ENCODE measurements at regions not wholly inside any gene's neighbourhood (a gene's known extent, or its start where the extent isn't known, plus 50 kb on each side); places are given as distances from the start of the nearest gene placed in this dataset.
"Not testable (repeated sequence)": the region's sequence is repeated elsewhere in the genome, so short reads cannot be mapped to it uniquely, and the experiment has no call there.

DNA sequence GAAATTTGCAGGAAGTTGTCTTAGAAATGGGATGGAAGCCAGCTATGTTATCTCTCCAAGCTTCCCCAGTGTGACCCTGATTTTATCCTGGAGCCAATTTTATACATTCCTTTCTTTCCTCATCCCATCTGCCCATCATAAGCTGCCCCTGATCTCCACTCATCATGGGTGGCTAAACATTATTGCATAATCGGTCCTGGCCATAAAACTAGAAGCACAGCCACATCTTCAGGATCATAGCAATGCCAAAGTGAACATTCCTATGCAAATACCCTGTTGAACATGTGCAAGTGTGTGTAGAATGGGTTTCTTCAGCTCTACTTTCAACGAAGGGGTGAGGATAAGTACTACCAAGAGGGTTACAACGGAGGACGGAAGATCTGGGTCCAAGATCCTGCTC lies 50.6 kb upstream of the COG2 start:
- DNase-seq: no peak

GRCh38 chr1:230589951-230590350 lies 52.3 kb upstream of the COG2 start:
- no peak for DNase-seq

DNA sequence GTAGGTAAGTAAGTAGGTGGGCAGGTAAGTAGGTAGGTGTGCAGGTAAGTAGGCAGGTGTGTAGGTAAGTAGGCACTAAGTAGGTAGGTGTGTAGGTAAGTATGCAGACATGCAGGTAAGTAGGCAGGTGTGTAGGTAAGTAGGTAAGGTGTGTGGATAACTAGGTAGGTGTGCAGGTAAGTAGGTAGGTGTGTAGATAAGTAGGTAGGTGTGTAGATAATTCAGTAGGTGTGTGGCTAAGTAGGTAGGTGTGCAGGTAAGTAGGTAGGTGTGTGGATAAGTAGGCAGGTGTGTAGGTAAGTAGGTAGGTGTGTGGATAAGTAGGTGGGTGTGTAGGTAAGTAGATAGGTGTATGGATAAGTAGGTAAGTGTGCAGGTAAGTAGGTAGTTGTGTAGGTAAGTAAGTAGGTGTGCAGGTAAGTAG lies 53.9 kb upstream of the COG2 start:
- DNase-seq: no peak

GRCh38 chr1:230587061-230587460 lies 55.2 kb upstream of the COG2 start:
- DNase-seq: no peak

DNA sequence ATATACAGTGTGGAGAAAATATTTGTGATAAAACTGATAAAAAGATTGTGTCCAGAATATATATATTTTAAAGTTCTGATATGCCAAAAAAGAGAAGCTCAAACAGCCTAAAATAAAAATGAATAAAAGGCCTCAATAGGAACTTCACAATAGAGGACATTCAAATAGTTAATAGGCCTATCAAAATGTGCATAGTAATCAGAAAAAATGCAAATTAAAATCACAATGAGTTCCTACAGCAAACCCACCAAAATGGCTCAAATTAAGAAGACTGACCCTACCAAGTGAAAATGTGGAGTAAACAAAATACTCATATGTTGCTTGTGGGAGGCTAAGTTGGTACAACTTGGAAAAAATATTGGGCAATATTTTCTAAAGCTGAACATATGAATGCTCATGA lies 57.6 kb upstream of the COG2 start:
- no peak for DNase-seq

DNA sequence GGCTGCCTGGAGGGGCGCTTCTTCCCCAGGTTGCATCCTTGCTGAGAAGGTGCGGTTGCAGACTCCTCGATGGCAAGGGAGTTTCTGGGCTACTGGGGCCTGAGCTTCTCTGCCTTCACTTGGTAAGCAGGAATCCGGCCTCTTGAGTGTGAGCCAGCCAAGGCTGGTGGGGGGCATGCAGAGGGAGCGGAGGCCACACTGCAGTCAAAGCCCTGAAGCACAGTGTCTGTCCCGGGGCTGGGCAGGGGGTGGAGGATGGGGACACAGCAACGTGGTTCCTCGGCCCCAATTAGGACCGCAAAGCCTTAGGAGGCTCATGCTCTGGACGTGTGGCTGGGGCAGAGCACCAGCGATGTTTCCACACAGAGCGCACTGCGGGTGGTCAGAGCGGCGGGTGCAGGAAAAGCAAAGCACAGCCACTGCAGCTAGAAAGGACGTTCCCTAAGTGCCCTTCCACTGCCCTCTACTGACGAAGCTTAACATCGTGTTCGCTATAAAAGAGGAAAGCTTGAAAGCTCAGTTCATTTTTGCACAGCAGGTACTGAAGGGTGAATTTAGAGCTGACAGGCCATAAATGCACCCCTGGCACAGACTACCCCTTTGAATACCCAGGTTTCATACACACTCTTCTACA lies 60.7 kb upstream of the COG2 start:
- no peak for DNase-seq

DNA sequence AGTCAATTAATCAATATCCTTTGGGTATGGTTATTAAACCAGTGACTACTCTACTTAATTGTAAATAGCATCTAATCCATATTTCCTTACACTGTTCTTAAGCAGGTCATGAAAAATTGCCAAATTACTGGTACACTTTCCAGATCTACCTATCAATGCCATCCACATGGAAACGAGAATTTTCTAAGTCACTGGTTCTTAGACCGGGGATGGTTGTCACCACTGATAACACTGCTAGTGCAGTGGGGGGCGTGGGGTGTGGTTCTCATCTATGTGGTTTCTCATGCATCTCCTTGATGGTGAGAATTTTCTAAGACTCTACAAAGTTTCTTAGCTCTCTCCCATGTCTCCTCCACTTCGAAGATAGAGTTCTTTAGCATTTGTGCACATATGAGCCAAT lies 63.7 kb upstream of the COG2 start:
- DNase-seq: no peak

- DNase-seq: no peak
Measured at GRCh38 chr1:230577537-230577936, 64.7 kb upstream of the COG2 start.

DNA sequence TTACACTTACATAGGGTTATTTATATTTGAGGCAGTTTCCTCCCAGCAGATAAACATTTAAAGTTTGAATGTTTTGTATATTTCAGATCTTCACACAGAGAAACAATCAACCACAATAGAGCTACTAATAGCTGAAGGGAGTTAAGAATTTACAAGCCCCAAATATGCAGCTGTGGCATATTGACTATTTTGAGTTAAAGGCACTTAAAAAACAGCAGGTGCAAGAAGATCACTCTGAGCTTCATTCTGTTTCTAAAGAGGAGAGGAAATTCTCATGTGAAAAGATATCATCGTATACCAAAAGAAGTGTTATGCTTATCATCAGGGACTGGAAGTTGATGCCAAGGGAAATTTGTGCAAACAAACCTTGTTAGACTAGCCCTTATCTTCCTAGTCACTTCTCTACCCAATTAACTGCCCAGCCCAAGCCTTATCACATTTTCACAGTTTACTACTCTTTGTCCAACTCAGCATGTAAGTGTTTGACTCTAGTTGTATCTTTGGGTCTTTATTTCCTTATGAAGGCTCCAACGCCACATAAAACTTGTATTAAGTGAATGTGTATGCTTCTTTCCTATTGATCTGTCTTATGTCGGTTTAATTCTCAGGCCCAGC lies 66.3 kb upstream of the COG2 start:
- no peak for DNase-seq

- DNase-seq: no peak
Measured at GRCh38 chr1:230574502-230574901, 67.8 kb upstream of the COG2 start.

GRCh38 chr1:230573658-230574057 lies 68.6 kb upstream of the COG2 start:
- no peak for DNase-seq

GRCh38 chr1:230572121-230573105 lies 69.9 kb upstream of the COG2 start:
- no peak for DNase-seq

DNA sequence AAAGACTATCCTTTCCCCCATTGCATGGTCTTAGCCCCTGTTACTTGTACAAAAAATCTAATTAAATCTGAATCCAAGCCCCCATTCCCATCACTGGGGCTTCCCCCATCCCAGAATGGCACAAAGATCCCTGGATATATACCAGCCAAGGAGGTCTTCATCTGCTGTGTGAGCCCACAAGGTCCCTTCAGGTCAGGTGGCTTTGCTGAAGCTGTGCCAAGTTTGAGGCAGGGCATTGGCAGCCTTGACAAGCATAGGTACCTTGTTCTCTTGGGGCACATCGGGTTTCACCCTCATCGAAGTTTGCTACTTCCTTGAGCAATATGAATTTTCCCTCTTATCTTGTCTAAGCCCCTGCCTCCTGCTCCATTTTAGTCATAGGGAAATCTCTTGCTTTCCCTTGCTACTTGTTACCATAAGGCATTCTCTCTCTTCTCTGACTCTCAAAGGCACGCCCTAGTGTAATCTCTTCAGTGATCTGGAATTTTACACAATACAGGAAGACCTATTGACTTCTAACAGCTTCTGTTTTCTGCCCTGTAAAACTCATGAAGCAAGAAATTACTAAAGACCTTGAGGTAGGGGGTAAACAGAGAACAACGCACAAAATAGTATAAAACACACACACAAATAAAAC lies 71.4 kb upstream of the COG2 start:
- no peak for DNase-seq

- DNase-seq: no peak
Measured at GRCh38 chr1:230569201-230569600, 73.1 kb upstream of the COG2 start.

DNA sequence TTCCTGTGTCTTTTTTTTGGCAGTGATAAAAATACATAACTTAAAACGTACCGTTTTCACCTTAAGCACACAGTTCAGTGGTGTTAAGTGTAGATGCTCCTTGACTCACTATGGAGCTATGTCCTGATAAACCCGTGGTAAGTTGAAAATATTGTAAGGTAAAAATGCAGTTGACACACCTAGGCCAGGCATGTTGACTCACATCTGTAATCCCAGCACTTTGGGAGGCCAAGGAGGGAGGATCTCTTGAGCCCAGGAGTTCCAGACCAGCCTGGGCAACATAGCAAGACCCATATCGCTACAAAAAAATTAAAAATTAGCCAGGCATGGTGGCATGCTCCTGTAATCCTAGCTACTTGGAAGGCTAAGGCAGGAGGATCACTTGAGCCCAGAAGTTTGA lies 73.6 kb upstream of the COG2 start:
- DNase-seq: no peak

DNA sequence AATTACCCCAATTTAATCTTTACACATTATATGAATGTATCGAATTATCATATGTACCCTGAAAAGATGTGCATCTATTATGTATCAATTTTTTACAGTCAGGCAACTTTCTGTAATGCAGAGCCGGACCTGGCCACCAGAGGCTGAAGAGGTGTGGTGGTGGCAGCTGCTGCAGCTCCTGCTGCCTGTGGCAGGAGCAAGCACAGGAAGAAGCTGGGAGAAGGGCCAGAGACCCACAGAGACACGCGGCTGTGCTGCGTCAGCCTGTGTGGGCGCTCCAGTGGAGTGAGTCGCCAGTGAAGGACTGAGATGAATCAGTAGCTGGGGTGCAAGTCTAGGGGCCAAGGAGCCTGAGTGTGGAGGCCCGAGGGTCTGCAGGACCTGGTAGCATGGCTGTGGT lies 74.3 kb upstream of the COG2 start:
- DNase-seq: no peak

GRCh38 chr1:230567221-230567575 lies 75.1 kb upstream of the COG2 start:
- DNase-seq: no peak

DNA sequence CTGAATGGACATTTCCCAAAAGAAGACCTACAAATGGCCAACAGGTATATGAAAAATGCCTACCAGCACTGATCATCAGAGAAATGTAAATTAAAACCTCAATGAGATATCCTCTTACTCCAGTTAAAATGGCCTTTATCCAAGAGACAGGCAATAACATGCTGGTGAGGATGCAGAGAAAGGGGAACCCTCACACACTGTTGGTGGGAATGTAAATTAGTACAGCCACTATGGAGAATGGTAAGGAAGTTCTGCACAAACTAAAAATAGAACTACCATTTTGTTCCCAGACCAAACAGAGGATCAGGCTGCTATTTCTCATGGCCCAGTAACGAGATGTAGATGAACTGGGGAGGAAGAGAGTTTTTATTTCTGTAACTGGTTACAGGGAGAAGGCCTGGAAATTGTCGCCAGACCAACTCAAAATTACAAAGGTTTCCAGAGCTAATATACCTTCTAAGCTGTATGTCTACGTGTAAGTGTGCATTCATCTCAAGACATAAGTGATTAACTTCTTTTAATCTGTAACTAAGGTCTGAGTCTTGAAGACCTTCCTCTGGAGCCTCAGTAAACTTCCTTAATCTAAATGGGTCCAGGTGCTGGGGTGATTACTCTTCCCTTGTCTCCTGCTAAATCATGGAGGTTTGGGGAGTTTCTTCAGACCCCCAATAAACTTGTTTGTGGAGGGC lies 75.6 kb upstream of the COG2 start:
- DNase-seq: not testable (repeated sequence)

- no peak for DNase-seq
Measured at GRCh38 chr1:230565141-230565540, 77.1 kb upstream of the COG2 start.

DNA sequence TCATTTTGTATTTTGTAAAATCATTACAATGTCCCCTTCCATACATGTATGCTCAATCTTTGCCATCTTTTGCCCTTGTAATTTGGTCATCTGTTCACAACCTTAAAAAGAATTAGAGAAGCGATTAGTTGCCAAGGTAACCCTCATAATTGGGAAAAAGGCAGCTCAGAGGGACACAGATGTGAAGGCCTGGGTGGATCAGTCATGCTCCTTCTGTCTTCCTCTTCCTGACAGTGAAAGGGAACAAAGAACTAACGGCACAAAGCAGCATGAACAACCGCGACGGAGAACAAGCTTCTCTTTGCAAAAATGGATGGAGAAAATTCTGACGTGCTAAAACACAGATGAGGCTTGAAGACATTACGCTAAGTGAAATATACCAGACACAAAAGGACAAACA lies 78.7 kb upstream of the COG2 start:
- DNase-seq: no peak

GRCh38 chr1:230561570-230561969 lies 80.7 kb upstream of the COG2 start:
- DNase-seq: peak in 18 of 56 donors; percentile 7 to 67 (median 27)

All from amygdala (tissue), 56 donors.